ENCODE measurements at regions not wholly inside any gene's neighbourhood (a gene's known extent, or its start where the extent isn't known, plus 50 kb on each side); places are given as distances from the start of the nearest gene placed in this dataset.
A peak's percentile ranks its signal among the peaks of the same experiment; 100 is the strongest.
"Not testable (repeated sequence)": the region's sequence is repeated elsewhere in the genome, so short reads cannot be mapped to it uniquely, and the experiment has no call there.

- TF ChIP-seq CTCF (IDR thresholded peaks at IDR 0.05; ENCODE audit: low read depth, low read length, missing control alignments) = no peak
- H3K27me3 ChIP-seq (replicated peaks) = no peaks in the 10 kb centered on the region
- in situ Hi-C loops (cut with HindIII; ENCODE audit: low pct_ligation_motif_present, low sequenced_read_pairs) = no loop called here
- H3K36me3 ChIP-seq (replicated peaks) = no peaks in the 10 kb centered on the region
- DNase-seq = no peak
- H3K4me3 ChIP-seq (ENCODE audit: low read depth, low read length) = no peak overlapping the region
- H3K27ac ChIP-seq = no peak overlapping the region
Measured at GRCh38 chr4:187665086-187665485, 330.5 kb upstream of the ZFP42 start.

GRCh38 chr4:187666034-187666433 lies 329.5 kb upstream of the ZFP42 start:
- DNase-seq = no peak
- Histone ChIP-seq H3K36me3 (replicated peaks) (no peaks in the 10 kb centered on the region), H3K27ac (no peak overlapping the region), H3K27me3 (replicated peaks) (no peaks in the 10 kb centered on the region), H3K4me3 (ENCODE audit: low read depth, low read length) (no peak overlapping the region)
- in situ Hi-C loops (cut with HindIII; ENCODE audit: low pct_ligation_motif_present, low sequenced_read_pairs) = no loop called here
- TF ChIP-seq CTCF (IDR thresholded peaks at IDR 0.05; ENCODE audit: low read depth, low read length, missing control alignments) = no peak

- no peak for DNase-seq
- Histone ChIP-seq H3K4me3 (ENCODE audit: low read depth, low read length) (no peak overlapping the region), H3K27me3 (replicated peaks) (no peaks in the 10 kb centered on the region), H3K27ac (no peak overlapping the region), H3K36me3 (replicated peaks) (no peaks in the 10 kb centered on the region)
- no peak for TF ChIP-seq CTCF (IDR thresholded peaks at IDR 0.05; ENCODE audit: low read depth, low read length, missing control alignments)
- in situ Hi-C loops (cut with HindIII; ENCODE audit: low pct_ligation_motif_present, low sequenced_read_pairs) = no loop called here
Measured at GRCh38 chr4:187666697-187667494, 328.7 kb upstream of the ZFP42 start.

GRCh38 chr4:187668526-187669082 lies 327.0 kb upstream of the ZFP42 start:
- H3K27ac ChIP-seq = no peak overlapping the region
- H3K36me3 ChIP-seq (replicated peaks) = no peaks in the 10 kb centered on the region
- peak; percentile 37 for DNase-seq
- H3K27me3 ChIP-seq (replicated peaks) = no peaks in the 10 kb centered on the region
- no peak for TF ChIP-seq CTCF (IDR thresholded peaks at IDR 0.05; ENCODE audit: low read depth, low read length, missing control alignments)
- in situ Hi-C loops (cut with HindIII; ENCODE audit: low pct_ligation_motif_present, low sequenced_read_pairs) = no loop called here
- no peak overlapping the region for H3K4me3 ChIP-seq (ENCODE audit: low read depth, low read length)

- DNase-seq; in situ Hi-C loops (cut with HindIII; ENCODE audit: low pct_ligation_motif_present, low sequenced_read_pairs); H3K36me3 ChIP-seq (replicated peaks); H3K4me3 ChIP-seq (ENCODE audit: low read depth, low read length); H3K27ac ChIP-seq; H3K27me3 ChIP-seq (replicated peaks): not testable (repeated sequence)
Measured at GRCh38 chr4:187671521-187671920, 324.1 kb upstream of the ZFP42 start.

GRCh38 chr4:187671958-187672357 lies 323.6 kb upstream of the ZFP42 start:
- in situ Hi-C loops (cut with HindIII; ENCODE audit: low pct_ligation_motif_present, low sequenced_read_pairs); H3K36me3 ChIP-seq (replicated peaks); H3K27me3 ChIP-seq (replicated peaks); DNase-seq; H3K27ac ChIP-seq; H3K4me3 ChIP-seq (ENCODE audit: low read depth, low read length): not testable (repeated sequence)

- DNase-seq; H3K36me3 ChIP-seq (replicated peaks); in situ Hi-C loops (cut with HindIII; ENCODE audit: low pct_ligation_motif_present, low sequenced_read_pairs); H3K27ac ChIP-seq; H3K27me3 ChIP-seq (replicated peaks); H3K4me3 ChIP-seq (ENCODE audit: low read depth, low read length): not testable (repeated sequence)
Measured at GRCh38 chr4:187672526-187672925, 323.0 kb upstream of the ZFP42 start.
